ENCODE measurements at regions not wholly inside any gene's neighbourhood (a gene's known extent, or its start where the extent isn't known, plus 50 kb on each side); places are given as distances from the start of the nearest gene placed in this dataset.
"Not testable (repeated sequence)": the region's sequence is repeated elsewhere in the genome, so short reads cannot be mapped to it uniquely, and the experiment has no call there.

- DNase-seq, result not testable (repeated sequence)
These were observed 64.5 kb upstream of the HTR1E start for GRCh38 chr6:86872810-86873209.

GRCh38 chr6:86871681-86872080, 65.6 kb upstream of the HTR1E start:
- no peak for DNase-seq

GRCh38 chr6:86869500-86869899, 67.8 kb upstream of the HTR1E start:
- no peak for DNase-seq

- DNase-seq, result no peak
These were observed 77.8 kb upstream of the HTR1E start for GRCh38 chr6:86859513-86859912.

GRCh38 chr6:86858970-86859369, 78.4 kb upstream of the HTR1E start:
- DNase-seq, result no peak

- DNase-seq, result no peak
These were observed 79.5 kb upstream of the HTR1E start for GRCh38 chr6:86857783-86858182.

GRCh38 chr6:86856937-86857563, 80.3 kb upstream of the HTR1E start:
- peak; percentile 6 for DNase-seq

- no peak for DNase-seq
These were observed 80.9 kb upstream of the HTR1E start for GRCh38 chr6:86856379-86856778.

GRCh38 chr6:86848986-86849385, 88.3 kb upstream of the HTR1E start:
- no peak for DNase-seq

- no peak for DNase-seq
These were observed 104.6 kb upstream of the HTR1E start for GRCh38 chr6:86832686-86833085.

GRCh38 chr6:86825436-86825835, 111.9 kb upstream of the HTR1E start:
- DNase-seq, result no peak

- DNase-seq, result no peak
These were observed 114.6 kb upstream of the HTR1E start for GRCh38 chr6:86822747-86823146.

GRCh38 chr6:86820750-86821149, 116.6 kb upstream of the HTR1E start:
- DNase-seq, result no peak

- no peak for DNase-seq
These were observed 143.7 kb upstream of the HTR1E start for GRCh38 chr6:86793649-86794048.

GRCh38 chr6:86791476-86791875, 145.9 kb upstream of the HTR1E start:
- no peak for DNase-seq

- no peak for DNase-seq
These were observed 147.4 kb upstream of the HTR1E start for GRCh38 chr6:86789779-86790411.

GRCh38 chr6:86782328-86782727, 155.0 kb upstream of the HTR1E start:
- no peak for DNase-seq

- no peak for DNase-seq
These were observed 156.4 kb upstream of the HTR1E start for GRCh38 chr6:86780923-86781322.

- DNase-seq, result no peak
These were observed 161.4 kb upstream of the HTR1E start for GRCh38 chr6:86775893-86776292.

- DNase-seq, result no peak
These were observed 172.1 kb upstream of the HTR1E start for GRCh38 chr6:86765211-86765610.

- DNase-seq, result not testable (repeated sequence)
These were observed 177.4 kb upstream of the HTR1E start for GRCh38 chr6:86759953-86760352.

GRCh38 chr6:86756640-86757229, 180.6 kb upstream of the HTR1E start:
- DNase-seq, result no peak

GRCh38 chr6:86744048-86744447, 193.3 kb upstream of the HTR1E start:
- DNase-seq, result no peak

GRCh38 chr6:86738078-86738477, 199.2 kb upstream of the HTR1E start:
- DNase-seq, result no peak

- not testable (repeated sequence) for DNase-seq
These were observed 205.7 kb upstream of the HTR1E start for GRCh38 chr6:86731631-86732030.
